GM12878 (cell line): ENCODE measurements at regions not wholly inside any gene's neighbourhood (a gene's known extent, or its start where the extent isn't known, plus 50 kb on each side); places are given as distances from the start of the nearest gene placed in this dataset.

ENCODE experiments used
- ATAC-seq: fragments of 200-7000 bp; cut with Tn5 transposase; 3 replicates; pipeline ENCODE4 v1.9.1; 2020; ENCODE audit warnings: mild to moderate bottlenecking, moderate library complexity
- BruUV-seq: library from RNA; stranded (reverse); fragments of 400-500 nt; replicated peaks from 2 replicates; lab custom pipeline; 2021; lab: Mats Ljungman, UMichigan
- CTCF ChIA-PET: fragments of 300-600 bp; sonication (Branson Sonifier 250); formaldehyde crosslinking; extraction: SDS; loops from one replicate; lab custom pipeline; 2021; ENCODE audit warnings: inconsistent platforms; lab: Yijun Ruan, JAX
- POLR2A ChIA-PET: fragments of 350-600 bp; formaldehyde crosslinking; extraction: SDS; loops from one replicate; lab custom pipeline; 2021; ENCODE audit warnings: inconsistent platforms; lab: Charles Lee
- RAD21 ChIA-PET: fragments of 300-600 bp; sonication (Branson Sonifier 250); formaldehyde crosslinking; loops from one replicate; lab custom pipeline; 2023; ENCODE audit warnings: antibody characterized with exemption; ENCODE audit not compliant: unreplicated experiment; lab: Charles Lee
- SMC1A ChIA-PET: fragments of 300-600 bp; sonication (Branson Sonifier 250); formaldehyde crosslinking; loops from one replicate; lab custom pipeline; 2023; ENCODE audit not compliant: unreplicated experiment, uncharacterized antibody; lab: Charles Lee
- DNase-seq: peaks from one replicate; pipeline ENCODE4 v3.0.0-alpha.2; 2011; ENCODE audit warnings: low read depth, low spot score
- FAIRE-seq: peaks from 3 replicates; lab custom pipeline; 2011; peaks lifted over from hg19 to GRCh38; lab: Jason Lieb, UNC
- H2AFZ ChIP-seq: 2 replicates; pipeline ENCODE4 v1.6.0; 2011; ENCODE audit warnings: low read depth, low read length, control low read depth; ENCODE audit not compliant: control insufficient read depth
- H3K27ac ChIP-seq: 2 replicates; pipeline ENCODE4 v1.5.1; 2011; ENCODE audit warnings: control low read depth; ENCODE audit not compliant: control insufficient read depth, insufficient read depth
- H3K27me3 ChIP-seq, 2 experiments: replicated peaks in 1 of 2; 2 replicates each; pipeline versions ENCODE4 v1.6.0 to v1.6.1; 2011; ENCODE audit warnings: low read length in 1 of 2; ENCODE audit not compliant: control insufficient read depth in 2 of 2, insufficient read depth in 2 of 2
- H3K36me3 ChIP-seq, 2 experiments: 2 replicates each; pipeline ENCODE4 v1.5.1; 2011; ENCODE audit warnings: low read length in 1 of 2; ENCODE audit not compliant: control insufficient read depth in 2 of 2, insufficient read depth in 2 of 2
- H3K4me1 ChIP-seq: 2 replicates; pipeline ENCODE4 v1.6.1; 2011; ENCODE audit warnings: mild to moderate bottlenecking, low read length, moderate library complexity, mixed read lengths; ENCODE audit not compliant: control insufficient read depth, insufficient read depth
- H3K4me2 ChIP-seq: 2 replicates; pipeline ENCODE4 v1.6.0; 2011; ENCODE audit warnings: control low read depth; ENCODE audit not compliant: control insufficient read depth, insufficient read depth
- H3K4me3 ChIP-seq: fragments of 200-600 bp; sonication (generic); 2 replicates; pipeline ENCODE4 v1.5.1; 2016
- H3K79me2 ChIP-seq: 2 replicates; pipeline ENCODE4 v1.6.0; 2011; ENCODE audit warnings: low read length; ENCODE audit not compliant: control insufficient read depth, insufficient read depth
- H3K9ac ChIP-seq: 2 replicates; pipeline ENCODE4 v1.8.0; 2011; ENCODE audit warnings: low read length, control low read depth, mixed read lengths; ENCODE audit not compliant: control insufficient read depth, insufficient read depth
- H3K9me3 ChIP-seq: replicated peaks from 3 replicates; pipeline ENCODE4 v1.5.1; 2011; ENCODE audit warnings: mild to moderate bottlenecking, low read length; ENCODE audit not compliant: control insufficient read depth, insufficient read depth
- H4K20me1 ChIP-seq: 2 replicates; pipeline ENCODE4 v1.6.0; 2011; ENCODE audit not compliant: control insufficient read depth, insufficient read depth
- BMI1 ChIP-seq: fragments of 450-650 bp; IDR thresholded peaks from 2 replicates; pipeline ENCODE4 v1.6.1; 2016; ENCODE audit warnings: mild to moderate bottlenecking, moderate library complexity, borderline replicate concordance
- CEBPB ChIP-seq, 2 experiments: fragments of 150-350 bp in 1 of 2; IDR thresholded peaks; 2 replicates each; pipeline ENCODE4 v1.6.1; 2012 to 2014; ENCODE audit warnings: low read depth in 2 of 2, low read length in 2 of 2, borderline replicate concordance in 1 of 2, inconsistent platforms in 1 of 2
- CHD1 ChIP-seq: IDR thresholded peaks from 2 replicates; pipeline ENCODE4 v1.6.1; 2012; ENCODE audit warnings: low read depth, low read length, improper control_type of control experiment
- FOS ChIP-seq: IDR thresholded peaks from 3 replicates; pipeline ENCODE4 v1.6.1; 2011; ENCODE audit warnings: borderline replicate concordance; ENCODE audit not compliant: insufficient read length; ENCODE audit errors: extremely low read depth
- GATAD2B ChIP-seq: fragments of 450-650 bp; conservative IDR thresholded peaks from 2 replicates; pipeline ENCODE4 v1.6.1; 2017; ENCODE audit warnings: low read depth, mild to moderate bottlenecking, moderate library complexity
- MTA3 ChIP-seq: IDR thresholded peaks from 2 replicates; pipeline ENCODE4 v1.6.1; 2012; ENCODE audit warnings: low read length, inconsistent platforms, borderline replicate concordance
- MYB ChIP-seq: fragments of 150-350 bp; IDR thresholded peaks from 2 replicates; pipeline ENCODE4 v1.6.1; 2014; ENCODE audit warnings: mild to moderate bottlenecking, low read depth, low read length, borderline replicate concordance
- NBN ChIP-seq: fragments of 450-650 bp; IDR thresholded peaks from 2 replicates; pipeline ENCODE4 v1.6.1; 2016
- SREBF1 ChIP-seq: IDR thresholded peaks from 2 replicates; pipeline ENCODE4 v1.6.1; 2012; ENCODE audit warnings: mild to moderate bottlenecking, low read length
- STAT1 ChIP-seq: fragments of 450-650 bp; conservative IDR thresholded peaks from 2 replicates; pipeline ENCODE4 v1.6.1; 2014; ENCODE audit warnings: antibody characterized with exemption, mild to moderate bottlenecking
- TCF3 ChIP-seq: IDR thresholded peaks from 2 replicates; pipeline ENCODE4 v1.6.1; 2012; ENCODE audit warnings: low read depth, mild to moderate bottlenecking, low read length, borderline replicate concordance; ENCODE audit not compliant: insufficient read depth
- ZBED1 ChIP-seq: IDR thresholded peaks from 2 replicates; pipeline ENCODE4 v1.6.1; 2016; ENCODE audit warnings: borderline replicate concordance
- ZNF207 ChIP-seq: fragments of 450-650 bp; IDR thresholded peaks from 2 replicates; pipeline ENCODE4 v1.6.1; 2014; ENCODE audit warnings: antibody characterized with exemption, mild to moderate bottlenecking, borderline replicate concordance
- ZNF217 ChIP-seq: fragments of 450-650 bp; IDR thresholded peaks from 2 replicates; pipeline ENCODE4 v1.6.1; 2017; ENCODE audit warnings: antibody characterized with exemption, mild to moderate bottlenecking
- ZZZ3 ChIP-seq: IDR thresholded peaks from 2 replicates; pipeline ENCODE4 v1.6.1; 2011; ENCODE audit warnings: low read depth; ENCODE audit not compliant: control insufficient read depth, insufficient read length
- WGBS: methylation state at CpG from one replicate; pipeline ENCODE4 v1.1.6; 2016; ENCODE audit warnings: low lambda C conversion rate; ENCODE audit not compliant: insufficient replicate concordance, insufficient coverage; ENCODE audit errors: missing lambda C conversion rate; 5-methylcytosine and 5-hydroxymethylcytosine counted together
- in situ Hi-C: fragments of 300-500 bp; cut with MboI; formaldehyde crosslinking; loops from 9 replicates; pipeline ENCODE4 v1.14.3; 2018; ENCODE audit warnings: mixed read lengths
- intact Hi-C: fragments of 100-400 bp; cut with micrococcal nuclease; formaldehyde crosslinking; loops from one replicate; pipeline ENCODE4 v1.14.2; 2022; ENCODE audit not compliant: unreplicated experiment
- TF ChIP-seq, protein P1 (sequence below): fragments of 450-650 bp; IDR thresholded peaks from 2 replicates; pipeline ENCODE4 v1.6.1; 2016; ENCODE audit warnings: mild to moderate bottlenecking, moderate library complexity, borderline replicate concordance
- TF ChIP-seq, protein P2 (sequence below): IDR thresholded peaks from 2 replicates; pipeline ENCODE4 v1.6.1; 2011; ENCODE audit warnings: low read depth, mild to moderate bottlenecking, low read length, moderate library complexity, borderline replicate concordance; ENCODE audit errors: extremely low read depth
- TF ChIP-seq, protein P3 (sequence below): fragments of 450-650 bp; conservative IDR thresholded peaks from 2 replicates; pipeline ENCODE4 v1.6.1; 2017; ENCODE audit warnings: mild to moderate bottlenecking, moderate library complexity
- TF ChIP-seq, protein P4 (sequence below): fragments of 450-650 bp; IDR thresholded peaks from 2 replicates; pipeline ENCODE4 v1.6.1; 2017; ENCODE audit warnings: low read depth, mild to moderate bottlenecking, moderate library complexity

DNA sequence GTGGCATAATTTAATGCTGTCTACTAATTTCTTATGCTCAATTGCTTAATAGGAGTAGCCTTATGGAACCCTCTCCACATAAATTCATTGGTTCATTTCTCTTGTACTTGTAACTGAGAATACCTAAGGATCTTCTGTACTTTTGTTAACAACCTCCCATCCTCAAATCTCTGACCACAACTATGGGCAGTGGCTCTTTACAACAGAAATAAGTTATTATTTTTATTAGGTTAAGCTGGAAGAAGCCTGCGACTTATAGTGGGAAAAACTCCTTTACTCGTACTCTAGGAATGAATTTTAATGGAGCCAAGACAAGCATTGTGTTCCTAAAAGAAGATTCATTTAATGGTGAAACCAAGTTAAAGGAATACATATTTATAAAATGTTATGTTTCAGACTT is 337.1 kb upstream of the CTSO start:
- Histone ChIP-seq H4K20me1 (no peaks in the 10 kb centered on the region), H3K79me2 (no peaks in the 10 kb centered on the region), H3K4me2 (no peak overlapping the region), H3K27me3 (no peaks in the 10 kb centered on the region), H3K27ac (no peak overlapping the region), H3K36me3 (no peaks in the 10 kb centered on the region)
- DNase-seq (no peak), FAIRE-seq (no peak)
- no TSS peak for BruUV-seq
- ChIA-PET CTCF (no interaction called here), POLR2A (no interaction called here), SMC1A (interaction anchor here (1.0 kb wide), 1 partner anchor 299 kb away, joined by 3 read pairs; no protein-coding TSS in a partner anchor)
- 0% methylated on average over 2 of the region's 2 CpGs for WGBS
- TF ChIP-seq, protein P1, sequence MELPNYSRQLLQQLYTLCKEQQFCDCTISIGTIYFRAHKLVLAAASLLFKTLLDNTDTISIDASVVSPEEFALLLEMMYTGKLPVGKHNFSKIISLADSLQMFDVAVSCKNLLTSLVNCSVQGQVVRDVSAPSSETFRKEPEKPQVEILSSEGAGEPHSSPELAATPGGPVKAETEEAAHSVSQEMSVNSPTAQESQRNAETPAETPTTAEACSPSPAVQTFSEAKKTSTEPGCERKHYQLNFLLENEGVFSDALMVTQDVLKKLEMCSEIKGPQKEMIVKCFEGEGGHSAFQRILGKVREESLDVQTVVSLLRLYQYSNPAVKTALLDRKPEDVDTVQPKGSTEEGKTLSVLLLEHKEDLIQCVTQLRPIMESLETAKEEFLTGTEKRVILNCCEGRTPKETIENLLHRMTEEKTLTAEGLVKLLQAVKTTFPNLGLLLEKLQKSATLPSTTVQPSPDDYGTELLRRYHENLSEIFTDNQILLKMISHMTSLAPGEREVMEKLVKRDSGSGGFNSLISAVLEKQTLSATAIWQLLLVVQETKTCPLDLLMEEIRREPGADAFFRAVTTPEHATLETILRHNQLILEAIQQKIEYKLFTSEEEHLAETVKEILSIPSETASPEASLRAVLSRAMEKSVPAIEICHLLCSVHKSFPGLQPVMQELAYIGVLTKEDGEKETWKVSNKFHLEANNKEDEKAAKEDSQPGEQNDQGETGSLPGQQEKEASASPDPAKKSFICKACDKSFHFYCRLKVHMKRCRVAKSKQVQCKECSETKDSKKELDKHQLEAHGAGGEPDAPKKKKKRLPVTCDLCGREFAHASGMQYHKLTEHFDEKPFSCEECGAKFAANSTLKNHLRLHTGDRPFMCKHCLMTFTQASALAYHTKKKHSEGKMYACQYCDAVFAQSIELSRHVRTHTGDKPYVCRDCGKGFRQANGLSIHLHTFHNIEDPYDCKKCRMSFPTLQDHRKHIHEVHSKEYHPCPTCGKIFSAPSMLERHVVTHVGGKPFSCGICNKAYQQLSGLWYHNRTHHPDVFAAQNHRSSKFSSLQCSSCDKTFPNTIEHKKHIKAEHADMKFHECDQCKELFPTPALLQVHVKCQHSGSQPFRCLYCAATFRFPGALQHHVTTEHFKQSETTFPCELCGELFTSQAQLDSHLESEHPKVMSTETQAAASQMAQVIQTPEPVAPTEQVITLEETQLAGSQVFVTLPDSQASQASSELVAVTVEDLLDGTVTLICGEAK = no peak
- TF ChIP-seq CHD1 = no peak
- no peak for TF ChIP-seq MTA3
- TF ChIP-seq, protein P2, sequence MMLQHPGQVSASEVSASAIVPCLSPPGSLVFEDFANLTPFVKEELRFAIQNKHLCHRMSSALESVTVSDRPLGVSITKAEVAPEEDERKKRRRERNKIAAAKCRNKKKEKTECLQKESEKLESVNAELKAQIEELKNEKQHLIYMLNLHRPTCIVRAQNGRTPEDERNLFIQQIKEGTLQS = no peak
- TF ChIP-seq ZZZ3 = no peak
- TF ChIP-seq FOS = no peak
- TF ChIP-seq ZBED1 = no peak
- TF ChIP-seq ZNF217 = no peak
- TF ChIP-seq NBN = no peak
- TF ChIP-seq, protein P3, sequence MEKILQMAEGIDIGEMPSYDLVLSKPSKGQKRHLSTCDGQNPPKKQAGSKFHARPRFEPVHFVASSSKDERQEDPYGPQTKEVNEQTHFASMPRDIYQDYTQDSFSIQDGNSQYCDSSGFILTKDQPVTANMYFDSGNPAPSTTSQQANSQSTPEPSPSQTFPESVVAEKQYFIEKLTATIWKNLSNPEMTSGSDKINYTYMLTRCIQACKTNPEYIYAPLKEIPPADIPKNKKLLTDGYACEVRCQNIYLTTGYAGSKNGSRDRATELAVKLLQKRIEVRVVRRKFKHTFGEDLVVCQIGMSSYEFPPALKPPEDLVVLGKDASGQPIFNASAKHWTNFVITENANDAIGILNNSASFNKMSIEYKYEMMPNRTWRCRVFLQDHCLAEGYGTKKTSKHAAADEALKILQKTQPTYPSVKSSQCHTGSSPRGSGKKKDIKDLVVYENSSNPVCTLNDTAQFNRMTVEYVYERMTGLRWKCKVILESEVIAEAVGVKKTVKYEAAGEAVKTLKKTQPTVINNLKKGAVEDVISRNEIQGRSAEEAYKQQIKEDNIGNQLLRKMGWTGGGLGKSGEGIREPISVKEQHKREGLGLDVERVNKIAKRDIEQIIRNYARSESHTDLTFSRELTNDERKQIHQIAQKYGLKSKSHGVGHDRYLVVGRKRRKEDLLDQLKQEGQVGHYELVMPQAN = no peak
- TF ChIP-seq STAT1 = no peak
- TF ChIP-seq, protein P4, sequence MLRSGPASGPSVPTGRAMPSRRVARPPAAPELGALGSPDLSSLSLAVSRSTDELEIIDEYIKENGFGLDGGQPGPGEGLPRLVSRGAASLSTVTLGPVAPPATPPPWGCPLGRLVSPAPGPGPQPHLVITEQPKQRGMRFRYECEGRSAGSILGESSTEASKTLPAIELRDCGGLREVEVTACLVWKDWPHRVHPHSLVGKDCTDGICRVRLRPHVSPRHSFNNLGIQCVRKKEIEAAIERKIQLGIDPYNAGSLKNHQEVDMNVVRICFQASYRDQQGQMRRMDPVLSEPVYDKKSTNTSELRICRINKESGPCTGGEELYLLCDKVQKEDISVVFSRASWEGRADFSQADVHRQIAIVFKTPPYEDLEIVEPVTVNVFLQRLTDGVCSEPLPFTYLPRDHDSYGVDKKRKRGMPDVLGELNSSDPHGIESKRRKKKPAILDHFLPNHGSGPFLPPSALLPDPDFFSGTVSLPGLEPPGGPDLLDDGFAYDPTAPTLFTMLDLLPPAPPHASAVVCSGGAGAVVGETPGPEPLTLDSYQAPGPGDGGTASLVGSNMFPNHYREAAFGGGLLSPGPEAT = no peak
- no peak for TF ChIP-seq BMI1
- no peak for TF ChIP-seq TCF3
- TF ChIP-seq CEBPB (IDR thresholded peaks at IDR 0.05; ENCODE audit: borderline replicate concordance in 1 of 2, low read depth in 2 of 2, low read length in 2 of 2) = no peak
- no peak for TF ChIP-seq ZNF207
- no peak for TF ChIP-seq GATAD2B
- TF ChIP-seq SREBF1 = no peak
- no peak for TF ChIP-seq MYB
- TF ChIP-seq, all 136 proteins: peak for 0
- intact Hi-C loops (no loop called here), in situ Hi-C loops (no loop called here)
- no peak overlapping the region for H3K4me3 ChIP-seq
- no peak overlapping the region for H2AFZ ChIP-seq
- H3K9me3 ChIP-seq = no peaks in the 10 kb centered on the region
- no peak overlapping the region for H3K9ac ChIP-seq
- no peaks in the 10 kb centered on the region for H3K4me1 ChIP-seq
- RAD21 ChIA-PET = no interaction called here
- no peak for ATAC-seq
